HG03378 (cell line): ENCODE measurements at regions not wholly inside any gene's neighbourhood (a gene's known extent, or its start where the extent isn't known, plus 50 kb on each side); places are given as distances from the start of the nearest gene placed in this dataset.

Experiments used
- ATAC-seq: cut with Tn5 transposase; IDR thresholded peaks from one replicate; pipeline ENCODE4 v1.9.1; 2021; ENCODE audit warnings: mild to moderate bottlenecking, moderate library complexity; ENCODE audit not compliant: unreplicated experiment

DNA sequence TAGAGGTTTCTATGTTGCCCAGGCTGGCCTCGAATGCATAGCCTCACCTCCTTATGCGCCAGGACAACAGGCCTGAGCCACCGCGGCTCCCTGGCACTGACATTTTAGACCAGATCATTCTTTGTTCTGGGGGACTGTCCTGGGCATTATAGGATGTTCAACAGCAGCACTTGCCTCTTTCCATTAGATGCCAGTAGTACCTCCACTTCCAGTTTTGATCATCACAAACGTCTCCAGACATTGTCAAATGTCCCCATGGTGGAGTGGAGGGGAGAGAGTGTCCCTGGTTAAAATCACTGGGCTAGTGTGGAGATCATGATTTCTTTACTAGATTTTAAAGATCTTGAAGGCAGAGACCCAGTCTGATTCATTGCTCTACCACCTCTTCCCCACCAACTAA lies 125.2 kb upstream of the MKLN1 start:
- ATAC-seq, result no peak

DNA sequence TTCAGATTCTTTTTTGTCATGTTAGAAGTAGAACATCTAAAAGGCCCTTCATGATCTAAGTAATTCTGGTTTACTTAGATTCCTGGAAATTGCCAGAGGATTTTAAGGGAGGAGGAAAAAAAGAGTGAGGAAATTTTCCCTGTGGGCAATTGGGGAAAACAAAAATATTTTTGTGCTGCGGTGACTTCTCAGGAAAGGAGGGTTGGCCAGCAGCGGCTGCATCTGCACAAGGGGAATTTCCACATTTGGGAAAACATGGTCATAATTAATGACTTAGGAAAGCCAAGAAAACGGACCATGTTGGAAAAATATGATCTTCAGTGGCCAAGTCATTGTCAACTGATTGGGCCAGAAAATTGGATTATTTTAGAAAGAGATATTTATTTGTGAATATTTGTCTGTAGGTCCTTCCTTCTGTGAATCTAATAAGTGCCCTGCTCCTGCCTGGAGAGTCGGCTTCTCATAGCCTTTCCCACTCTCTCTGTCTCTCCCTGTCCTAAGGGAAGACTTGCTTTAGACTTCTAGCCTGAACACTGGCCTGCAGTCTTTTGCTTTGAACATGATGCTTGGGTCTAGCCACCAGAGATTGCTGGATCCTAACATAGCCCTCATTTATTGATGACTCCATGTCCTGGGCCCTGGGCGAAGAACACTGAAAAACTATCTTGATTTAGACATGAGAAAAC lies 124.2 kb upstream of the MKLN1 start:
- ATAC-seq, result no peak

DNA sequence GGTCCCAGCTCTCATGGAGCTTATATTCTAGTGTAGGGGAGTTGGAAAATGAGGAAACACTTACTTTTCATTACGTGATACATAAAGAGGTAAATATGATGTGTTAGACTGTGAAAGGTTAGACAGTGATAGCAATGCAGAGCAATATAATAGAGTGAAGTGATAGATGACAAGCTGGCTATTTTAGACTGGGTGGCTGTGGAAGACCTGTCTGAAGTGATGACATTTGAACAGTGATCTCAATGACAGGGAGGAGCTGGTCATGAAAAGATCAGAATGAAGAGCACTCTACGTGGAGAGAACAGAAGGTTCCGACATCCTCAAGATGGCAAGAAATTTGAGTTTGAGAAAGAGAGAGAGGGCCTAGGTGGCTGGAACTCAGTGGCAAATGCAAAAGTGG lies 118.9 kb upstream of the MKLN1 start:
- ATAC-seq, result no peak

DNA sequence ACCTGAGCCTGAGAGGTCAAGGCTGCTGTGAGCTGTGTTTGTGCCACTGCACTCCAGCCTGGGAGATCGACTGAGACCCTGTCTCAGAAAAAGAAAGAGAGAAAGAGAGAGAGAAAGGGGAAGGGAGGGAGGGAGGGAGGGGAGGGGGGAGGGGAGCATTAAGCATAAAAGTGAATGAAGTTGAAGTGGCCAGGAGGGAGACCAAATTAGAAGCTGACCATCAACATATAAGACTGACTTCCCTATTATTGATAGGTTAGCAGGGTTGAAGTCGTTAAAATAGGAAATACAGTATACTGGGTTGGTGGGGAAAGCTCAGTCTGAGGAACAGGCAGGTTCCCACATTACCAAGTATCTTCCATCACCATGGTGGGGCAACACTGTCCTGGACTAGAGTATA lies 117.1 kb upstream of the MKLN1 start:
- no peak for ATAC-seq

DNA sequence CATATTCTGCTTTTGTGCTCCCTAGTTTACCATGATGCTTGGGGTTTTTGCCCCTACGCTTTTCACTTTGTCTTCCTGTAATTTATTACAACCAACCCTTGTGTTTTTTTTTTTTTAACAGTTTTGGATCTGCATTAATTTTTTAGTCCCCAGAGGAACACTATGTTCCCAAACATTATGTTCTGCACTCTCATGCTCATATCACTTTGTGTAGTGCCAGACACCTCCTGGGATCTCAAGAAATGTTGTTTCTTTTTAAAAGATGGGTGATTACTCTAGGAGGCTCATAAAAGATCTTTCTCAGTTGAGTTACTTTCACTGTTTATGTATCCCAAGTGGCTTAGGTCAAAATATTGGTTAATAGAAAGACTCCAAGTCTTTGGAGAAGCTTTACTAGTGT lies 116.2 kb upstream of the MKLN1 start:
- no peak for ATAC-seq

DNA sequence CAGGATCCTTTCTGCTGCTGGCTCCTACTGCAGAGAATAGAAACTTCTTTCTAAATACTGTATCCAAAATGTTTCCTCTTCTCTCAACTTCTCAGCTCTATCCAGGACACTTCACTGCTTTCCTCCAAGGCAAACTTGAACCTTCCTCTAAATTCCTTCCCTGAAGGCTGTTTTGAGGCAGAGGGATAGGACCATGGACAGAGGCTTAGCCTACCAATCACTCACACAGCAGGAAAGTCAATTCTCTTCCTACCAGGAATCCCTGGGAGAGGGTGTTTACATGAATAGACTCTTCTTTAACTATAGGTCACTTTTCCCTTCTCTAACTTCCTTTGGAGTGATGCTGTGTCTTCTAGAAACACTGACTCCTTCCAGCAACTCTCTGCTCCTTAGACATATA lies 115.6 kb upstream of the MKLN1 start:
- ATAC-seq, result no peak

DNA sequence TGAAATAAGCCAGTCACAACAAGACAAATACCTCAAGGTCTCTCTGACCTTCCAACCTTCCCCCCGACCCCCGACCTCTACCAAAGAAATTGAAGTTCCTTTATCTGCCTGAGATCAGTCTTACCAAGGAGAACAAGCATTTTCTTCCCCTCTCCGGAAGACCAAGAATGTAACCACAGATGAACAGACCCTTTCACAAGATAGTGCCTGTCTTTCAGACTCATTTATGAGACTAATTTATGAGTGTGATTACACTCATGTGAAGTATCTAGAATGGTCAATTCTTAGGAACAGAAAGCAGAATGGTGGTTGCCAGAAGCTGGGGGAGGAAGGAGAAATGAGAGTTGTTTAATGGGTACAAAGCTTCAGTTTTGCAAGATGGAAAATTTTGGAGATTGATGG lies 108.9 kb upstream of the MKLN1 start:
- no peak for ATAC-seq

DNA sequence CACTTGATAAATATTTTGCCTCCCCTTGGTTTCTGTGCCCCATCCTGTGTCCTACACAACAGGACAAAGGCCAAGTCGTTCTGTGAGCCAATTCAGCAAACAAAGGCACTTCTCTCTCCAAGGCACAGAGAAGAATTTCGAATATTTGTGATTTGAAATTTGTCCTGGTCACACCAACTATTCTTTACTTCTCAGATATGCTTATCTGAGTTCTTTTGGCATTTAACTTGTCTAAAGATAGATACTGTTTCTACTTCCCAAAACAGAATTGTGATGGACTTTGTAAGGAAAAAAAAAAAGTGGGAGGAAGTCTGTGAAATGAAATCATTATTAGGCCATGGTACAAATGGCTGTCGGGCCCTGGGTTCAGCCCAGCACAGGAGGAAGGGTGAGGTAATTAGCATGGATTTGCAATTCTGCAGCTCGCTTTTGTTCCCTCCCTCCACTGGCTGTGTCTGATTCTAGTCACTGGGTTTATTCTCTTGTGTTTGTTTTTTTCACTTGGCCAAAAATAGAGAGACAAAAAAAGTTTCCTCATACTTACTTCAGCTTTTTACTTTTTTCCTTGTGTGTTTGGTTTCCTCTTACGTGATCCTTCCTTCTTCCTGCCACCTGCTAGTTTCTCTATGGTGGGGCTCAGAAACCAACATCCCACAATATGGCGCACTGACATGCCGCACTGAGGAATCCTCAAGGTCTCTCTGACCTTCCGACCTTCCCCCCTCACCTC lies 108.2 kb upstream of the MKLN1 start:
- no peak for ATAC-seq

DNA sequence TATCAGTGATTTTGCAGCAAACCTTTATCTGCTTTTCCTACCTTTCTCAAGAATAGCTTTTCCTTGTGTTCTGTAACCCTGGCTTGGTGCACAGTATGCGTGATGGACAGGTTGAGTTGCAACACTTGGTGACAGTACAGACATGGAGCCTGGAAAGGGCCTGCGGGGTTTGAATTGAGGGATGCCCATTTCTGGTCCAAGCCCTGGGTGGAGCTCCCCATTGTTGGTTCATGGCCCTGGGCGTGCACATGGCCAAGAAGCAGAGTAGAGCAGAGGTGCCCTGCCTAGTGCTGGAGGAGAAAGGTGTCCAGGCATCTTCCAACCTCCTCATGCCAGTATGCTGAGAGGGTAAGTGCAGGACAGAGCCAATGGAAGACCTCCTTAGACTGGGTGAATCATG lies 106.6 kb upstream of the MKLN1 start:
- no peak for ATAC-seq

DNA sequence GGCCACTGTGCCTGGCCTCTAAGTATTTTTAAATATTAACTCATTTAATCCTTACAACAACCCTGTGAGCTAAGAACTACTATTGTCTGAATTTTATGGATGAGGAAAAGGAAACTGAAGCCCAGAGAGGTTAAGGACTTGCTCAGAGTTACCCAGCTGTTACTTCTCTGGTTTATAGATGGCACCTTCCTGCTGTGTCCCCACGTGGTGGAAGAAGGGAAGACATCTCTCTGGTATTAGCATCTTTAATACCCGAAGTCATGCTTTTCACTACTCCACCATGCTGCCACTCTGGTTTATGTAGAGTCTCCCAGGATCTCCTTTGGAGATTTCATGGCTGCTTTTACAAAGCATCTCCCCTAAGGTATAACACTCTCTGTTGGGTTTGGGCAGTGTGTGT lies 105.5 kb upstream of the MKLN1 start:
- ATAC-seq, result no peak

DNA sequence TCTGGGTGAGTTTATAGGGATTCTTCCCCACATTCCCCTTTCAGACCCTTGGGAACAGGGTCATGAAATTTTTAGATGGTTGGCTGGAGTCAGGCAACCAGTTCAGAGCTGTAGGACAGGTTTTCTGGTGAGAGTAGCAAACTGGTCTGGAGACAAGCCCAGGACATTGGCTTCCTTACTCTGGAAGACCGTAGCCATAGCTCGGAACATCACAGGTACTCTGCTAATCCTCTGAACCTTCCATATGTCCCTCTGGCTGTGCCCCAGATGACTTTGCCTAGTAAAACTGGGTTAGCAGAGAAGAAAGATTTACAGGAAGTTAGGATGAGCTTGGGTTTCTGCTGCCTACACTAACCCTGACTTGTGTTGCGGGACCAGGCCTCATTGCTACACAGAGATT lies 104.5 kb upstream of the MKLN1 start:
- no peak for ATAC-seq

DNA sequence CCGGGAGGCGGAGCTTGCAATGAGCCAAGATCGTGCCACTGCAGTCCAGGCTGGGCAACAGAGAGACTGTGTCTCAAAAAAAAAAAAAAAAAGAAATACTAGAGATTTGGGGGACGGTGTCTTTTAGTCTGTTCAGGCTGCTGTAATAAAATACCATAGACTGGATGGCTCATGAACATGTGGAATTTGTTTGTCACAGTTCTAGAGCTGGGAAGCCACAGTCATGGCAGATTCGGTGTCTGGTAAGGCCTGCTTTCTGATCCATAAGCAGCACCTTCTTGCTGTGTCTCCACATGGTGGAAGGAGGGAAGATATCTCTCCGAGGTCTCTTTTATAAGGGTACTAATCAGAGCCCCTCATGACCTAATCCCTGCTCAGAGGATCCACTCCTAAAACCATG lies 102.7 kb upstream of the MKLN1 start:
- no peak for ATAC-seq

DNA sequence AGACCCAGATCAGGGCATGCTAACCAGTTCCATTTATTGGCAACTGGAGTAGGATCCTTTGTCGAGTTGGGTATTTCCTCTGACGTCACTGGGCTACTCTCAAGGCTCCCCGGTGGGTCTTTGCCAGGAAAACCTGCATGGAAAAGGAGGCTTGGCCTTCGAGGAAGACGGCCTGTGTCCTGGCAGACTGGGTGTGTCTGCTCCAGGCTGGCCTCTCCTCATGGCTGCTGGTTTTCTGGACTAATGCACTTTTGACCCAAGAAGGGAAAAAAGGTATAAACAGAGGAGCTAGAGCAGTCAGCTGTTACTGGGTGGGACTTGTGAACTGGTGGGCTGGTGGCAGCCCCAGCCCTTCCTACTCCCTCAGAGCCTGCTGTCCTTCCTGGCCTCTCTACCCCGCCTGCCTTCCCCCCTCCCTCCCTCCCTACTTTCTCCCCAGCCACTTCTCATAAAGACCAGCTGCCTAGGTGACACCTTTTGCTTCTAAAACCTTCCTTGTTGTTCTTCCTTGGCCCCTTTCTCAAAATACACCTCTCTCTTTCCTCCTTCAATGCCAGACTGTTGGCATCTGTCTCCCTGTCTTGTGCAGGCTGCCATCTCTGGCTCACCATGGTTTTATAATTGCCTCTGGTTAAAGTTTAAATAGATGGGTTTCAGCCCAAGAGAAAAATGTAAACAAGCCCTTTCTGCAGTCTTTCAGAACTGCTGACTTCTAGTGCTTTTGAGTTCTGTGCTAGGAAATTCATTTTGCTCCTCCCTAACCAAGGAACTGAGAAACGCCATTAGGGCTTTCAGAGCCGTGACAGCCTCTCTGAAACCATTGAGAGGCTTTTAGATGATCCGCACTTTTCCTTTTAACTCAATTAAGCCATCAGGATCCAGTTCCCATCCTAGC lies 101.8 kb upstream of the MKLN1 start:
- no peak for ATAC-seq

DNA sequence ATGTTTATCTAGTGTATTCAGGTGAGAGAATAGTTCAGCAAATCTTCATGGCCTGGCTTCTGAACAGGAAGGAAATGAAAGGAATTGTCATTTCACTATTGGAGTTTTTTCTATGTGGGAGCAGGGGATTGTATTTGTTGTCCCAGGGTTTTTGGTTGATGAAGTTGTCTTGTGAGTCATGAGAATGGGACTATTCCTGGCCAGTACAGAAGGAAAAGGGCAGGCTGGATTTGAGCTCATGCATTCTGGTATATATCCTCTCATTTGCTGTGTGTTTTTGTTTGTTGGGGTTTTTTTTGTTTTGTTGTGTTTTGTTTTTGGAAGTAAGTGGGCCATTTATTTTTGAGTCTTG lies 101.2 kb upstream of the MKLN1 start:
- no peak for ATAC-seq

DNA sequence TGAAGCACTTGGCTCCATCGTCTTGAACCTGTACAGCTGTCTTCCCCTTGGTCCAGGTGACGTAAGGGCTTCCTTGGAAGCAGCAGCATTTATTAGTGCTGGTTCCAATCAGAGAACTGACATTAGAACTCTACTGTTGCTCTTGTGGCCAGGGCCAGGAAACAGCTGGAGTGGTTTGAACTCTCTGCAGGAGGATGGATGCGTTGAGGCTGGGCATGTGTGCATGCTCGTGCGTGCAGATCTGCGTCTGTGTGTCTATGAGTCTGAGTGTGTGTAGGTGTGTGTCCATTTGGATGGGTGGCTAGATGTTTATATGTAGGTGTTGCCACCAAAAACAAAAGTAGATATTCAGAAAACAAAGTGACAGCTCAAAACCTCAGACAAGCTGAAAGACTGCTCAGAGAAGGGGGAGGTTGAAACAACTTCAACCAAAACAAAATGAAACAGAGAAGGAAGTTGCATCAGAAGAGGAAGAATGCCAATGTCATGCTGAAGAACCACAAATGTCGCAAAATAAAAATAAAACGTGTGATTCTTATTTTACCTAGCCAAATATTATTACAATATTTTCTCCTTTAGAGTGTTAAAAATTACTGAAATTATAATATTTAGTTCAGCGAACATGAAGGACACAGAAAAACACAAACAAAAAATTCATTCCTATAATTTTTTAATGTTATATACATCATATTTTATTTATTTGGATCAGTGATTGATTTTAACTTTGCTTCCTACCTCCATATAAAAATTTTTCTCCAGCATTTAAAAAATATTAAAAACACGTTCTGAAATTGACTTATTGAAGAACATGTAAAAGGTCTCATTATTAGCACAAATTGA lies 96.1 kb upstream of the MKLN1 start:
- peak; percentile 77 for ATAC-seq

DNA sequence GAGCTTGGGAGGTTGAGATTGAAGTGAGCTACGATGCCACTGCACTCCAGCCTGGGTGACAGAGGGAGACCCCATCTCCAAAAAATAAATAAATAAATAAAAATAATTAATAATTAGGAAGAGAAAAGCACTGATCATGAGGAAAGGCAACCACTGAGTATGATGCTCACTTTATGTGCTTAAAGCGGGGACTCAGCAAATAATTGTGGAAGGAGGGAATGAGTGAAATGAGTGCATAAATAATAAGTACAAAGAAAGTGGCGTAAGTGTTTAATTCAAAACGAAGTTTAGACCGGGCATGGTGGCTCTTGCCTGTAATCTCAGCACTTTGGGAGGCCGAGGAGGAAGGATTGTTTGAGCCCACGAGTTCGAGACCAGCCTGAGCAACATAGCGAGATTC lies 94.9 kb upstream of the MKLN1 start:
- no peak for ATAC-seq

DNA sequence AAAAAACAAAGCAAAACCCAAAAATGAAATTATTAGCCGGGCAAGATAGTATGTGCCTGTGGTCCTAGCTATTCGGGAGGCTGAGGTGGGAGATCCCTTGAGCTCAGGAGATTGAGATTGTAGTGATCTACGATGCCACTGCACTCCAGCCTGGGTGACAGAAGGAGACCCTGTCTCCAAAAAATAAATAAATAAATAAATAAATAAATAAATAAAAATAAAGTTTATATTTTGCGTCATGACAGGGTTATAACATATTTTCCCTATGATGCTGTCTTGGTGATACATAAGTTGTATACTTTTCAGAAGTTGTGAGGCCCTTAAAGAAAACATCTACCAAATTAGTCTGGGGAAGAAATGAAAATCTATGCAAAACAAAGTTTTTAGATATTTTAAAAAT lies 94.5 kb upstream of the MKLN1 start:
- no peak for ATAC-seq

DNA sequence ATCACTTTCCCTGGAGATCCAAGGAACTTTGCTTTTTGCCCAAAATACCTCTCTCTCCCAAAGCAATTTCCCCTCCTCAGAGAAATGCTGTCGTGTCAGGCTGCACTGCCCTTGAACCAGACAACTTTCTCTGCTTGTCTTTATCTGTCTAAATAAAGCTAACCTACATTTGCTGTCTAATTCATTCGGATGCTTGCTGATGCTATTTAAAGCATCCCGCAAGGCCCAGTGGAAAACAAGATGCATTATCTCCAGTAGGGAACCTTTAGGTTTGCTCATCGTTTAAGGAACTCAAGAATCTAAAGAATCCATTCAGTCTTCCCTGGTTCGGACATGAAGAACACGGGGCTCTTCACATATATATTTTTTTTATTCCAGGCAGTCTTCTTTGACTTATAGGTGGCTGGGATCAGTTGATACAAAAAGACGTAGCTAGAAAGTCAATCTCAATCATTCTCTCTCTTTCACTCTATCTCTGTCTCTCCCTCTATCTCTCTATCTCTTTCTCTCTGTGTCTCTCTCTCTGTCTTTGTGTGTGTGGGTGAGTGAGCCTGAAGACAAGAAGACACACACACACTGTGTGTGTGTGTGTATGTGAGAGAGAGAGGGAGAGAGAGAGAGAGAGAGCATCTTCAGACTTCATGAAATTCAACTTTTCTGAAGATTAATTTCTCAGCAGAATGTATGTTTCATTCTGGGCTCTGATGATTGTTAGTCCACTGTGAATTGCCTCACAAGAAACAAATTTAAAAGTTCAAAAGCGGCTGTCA lies 92.8 kb upstream of the MKLN1 start:
- ATAC-seq, result no peak

DNA sequence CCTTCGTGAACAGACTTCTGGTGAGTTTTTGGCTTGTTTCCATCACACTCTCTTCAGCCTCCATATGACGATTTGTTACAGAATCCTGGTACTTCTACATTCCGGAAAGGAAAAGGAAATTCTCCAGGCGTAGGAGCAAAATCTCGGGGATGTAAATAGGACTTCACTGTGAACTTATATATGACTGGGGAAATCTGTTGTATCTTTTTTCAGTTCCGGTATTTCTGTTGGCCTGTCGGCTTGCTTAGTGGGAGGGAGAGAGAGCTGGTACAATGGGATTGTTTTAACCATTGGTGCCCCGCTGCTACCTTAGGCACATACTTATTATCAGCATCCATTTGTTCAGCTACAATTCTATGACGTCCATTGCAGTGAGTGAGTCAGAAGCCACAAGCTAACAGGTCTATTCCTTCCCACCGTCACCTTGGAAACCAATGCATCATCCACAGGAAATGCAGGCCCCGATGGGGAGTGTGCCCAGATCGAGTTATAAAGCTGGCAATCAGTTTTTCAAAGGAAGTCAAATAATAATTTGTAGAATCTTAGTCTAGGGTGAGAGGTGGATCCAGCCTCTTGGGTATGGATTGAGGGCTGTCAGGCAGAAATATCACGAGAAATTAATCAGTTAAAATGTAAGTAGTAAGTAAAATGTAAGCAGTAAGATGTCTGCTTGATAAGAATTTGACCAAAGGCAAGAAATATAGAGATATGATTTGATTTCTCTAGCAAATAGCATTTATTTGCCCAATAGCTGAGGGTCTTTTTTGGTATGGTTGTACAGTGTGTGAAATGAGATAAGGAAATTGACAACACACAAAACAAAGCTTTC lies 92.0 kb upstream of the MKLN1 start:
- ATAC-seq, result no peak

DNA sequence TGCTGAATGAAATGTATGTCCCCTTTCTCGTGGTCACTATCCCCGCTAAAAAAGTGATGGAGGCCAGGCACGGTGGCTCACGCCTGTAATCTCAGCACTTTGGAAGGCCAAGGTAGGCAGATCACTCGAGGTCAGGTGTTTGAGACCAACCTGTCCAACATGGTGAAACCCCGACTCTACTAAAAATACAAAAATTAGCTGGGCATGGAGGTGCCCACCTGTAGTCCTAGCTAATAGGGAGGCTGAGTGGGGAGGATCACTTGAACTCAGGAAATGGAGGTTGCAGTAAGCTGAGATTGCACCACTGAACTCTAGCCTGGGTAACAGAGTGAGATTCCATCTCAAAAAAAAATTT lies 91.4 kb upstream of the MKLN1 start:
- ATAC-seq, result no peak
